Dermis blood vessel endothelial cell (primary cell): ENCODE measurements at regions not wholly inside any gene's neighbourhood (a gene's known extent, or its start where the extent isn't known, plus 50 kb on each side); places are given as distances from the start of the nearest gene placed in this dataset.
"Not testable (repeated sequence)": the region's sequence is repeated elsewhere in the genome, so short reads cannot be mapped to it uniquely, and the experiment has no call there.

Experiments
- DNase-seq: peaks from one replicate; pipeline ENCODE4 v3.0.0; 2010

GRCh38 chr1:119253366-119253765, 112.9 kb upstream of the WARS2 start:
- DNase-seq, result no peak

- DNase-seq, result no peak
These were observed 113.7 kb upstream of the WARS2 start for GRCh38 chr1:119254067-119254720.

DNA sequence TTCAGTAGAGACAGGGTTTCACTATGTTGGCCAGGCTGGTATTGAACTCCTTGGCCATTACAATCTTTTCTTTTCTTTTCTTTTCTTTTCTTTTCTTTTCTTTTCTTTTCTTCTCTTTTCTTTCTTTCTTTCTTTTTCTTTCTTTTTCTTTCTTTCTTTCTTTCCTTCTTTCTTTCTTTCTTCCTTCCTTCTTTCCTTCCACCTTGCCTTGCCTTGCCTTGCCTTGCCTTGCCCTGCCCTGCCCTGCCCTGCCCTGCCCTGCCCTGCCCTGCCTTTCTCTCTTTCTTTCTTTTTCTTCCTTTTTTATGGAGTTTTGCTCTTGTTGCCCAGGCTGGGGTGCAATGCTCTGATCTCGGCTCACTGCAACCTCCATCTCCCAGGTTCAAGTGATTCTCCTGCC, 112.5 kb upstream of the HAO2 start:
- not testable (repeated sequence) for DNase-seq

DNA sequence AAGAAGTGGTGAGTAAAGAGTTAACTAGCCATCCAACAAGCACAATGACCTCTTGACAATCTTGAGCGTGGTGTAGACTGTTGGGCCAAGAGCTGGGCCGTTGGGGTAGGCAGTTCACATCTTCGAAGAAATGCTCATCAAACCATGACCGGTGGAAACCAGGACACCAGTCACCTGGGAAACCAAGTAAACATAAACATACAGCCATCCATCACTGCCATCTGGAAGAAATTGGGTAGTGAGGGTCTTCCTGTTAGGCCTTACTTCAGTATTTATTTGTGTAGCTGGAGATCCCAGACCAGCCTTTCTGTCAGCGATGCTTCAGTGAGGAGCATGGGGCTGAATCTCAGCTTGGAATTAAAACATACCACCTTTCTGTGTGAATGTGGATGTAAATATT, 108.1 kb upstream of the HAO2 start:
- no peak for DNase-seq

- no peak for DNase-seq
These were observed 102.2 kb upstream of the HAO2 start for GRCh38 chr1:119266386-119266785.

GRCh38 chr1:119266858-119267257, 101.7 kb upstream of the HAO2 start:
- DNase-seq, result no peak

DNA sequence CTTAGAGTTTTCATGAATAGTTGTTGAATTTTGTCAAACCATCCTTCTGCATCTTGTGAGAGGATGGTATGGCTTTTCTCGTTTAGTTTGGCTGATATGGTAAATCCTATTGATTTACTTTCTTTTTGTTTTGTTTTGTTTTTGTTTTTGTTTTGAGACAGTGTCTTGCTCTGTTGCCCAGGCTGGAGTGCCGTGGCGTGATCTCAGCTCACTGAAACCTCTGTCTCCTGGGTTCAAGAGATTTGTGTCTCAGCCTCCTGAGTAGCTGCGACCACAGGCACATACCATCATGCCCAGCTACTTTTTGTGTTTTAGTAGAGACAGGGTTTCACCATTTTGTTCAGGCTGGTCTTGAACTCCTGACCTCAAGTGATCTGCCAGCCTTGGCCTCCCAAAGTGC, 101.3 kb upstream of the HAO2 start:
- DNase-seq, result not testable (repeated sequence)

DNA sequence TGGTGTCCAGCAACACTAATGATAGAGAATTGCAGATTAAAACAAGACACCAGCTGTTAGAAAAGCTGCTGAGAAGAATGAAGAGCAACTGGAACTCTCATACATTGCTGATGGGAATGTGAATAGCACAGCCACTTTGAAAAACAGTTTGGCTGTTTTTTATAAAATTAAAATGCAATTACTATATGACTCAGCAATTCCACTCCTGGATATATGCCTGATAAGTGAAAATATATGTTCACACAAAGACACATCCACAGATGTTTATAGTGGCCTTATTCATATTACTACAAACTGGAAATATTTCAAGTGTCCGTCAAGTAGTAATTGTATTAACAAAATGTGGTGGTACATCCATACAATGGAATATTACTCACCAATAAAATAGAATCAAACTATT, 99.7 kb upstream of the HAO2 start:
- DNase-seq, result no peak

- DNase-seq, result peak; percentile 85
These were observed 93.1 kb upstream of the HAO2 start for GRCh38 chr1:119275145-119276134.

DNA sequence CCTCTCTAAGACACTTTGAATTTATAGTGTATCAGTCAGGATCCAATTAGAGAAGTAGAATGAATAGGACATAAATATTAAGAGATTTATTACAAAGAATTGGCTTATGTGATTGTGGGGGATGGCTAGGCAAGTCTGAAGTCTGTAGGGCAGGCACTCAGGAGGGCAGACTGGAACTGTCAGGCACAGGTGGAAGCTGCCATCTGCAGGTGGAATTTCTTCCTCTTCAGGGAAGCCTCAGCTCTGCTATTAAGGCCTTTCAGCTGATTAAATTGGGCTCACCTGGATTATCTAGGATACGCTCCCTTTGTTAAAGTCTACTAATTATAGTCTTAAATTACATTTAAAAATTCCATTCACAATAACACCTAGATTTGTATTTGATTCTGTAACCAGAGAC, 92.0 kb upstream of the HAO2 start:
- no peak for DNase-seq

- DNase-seq, result peak; percentile 89
These were observed 88.9 kb upstream of the HAO2 start for GRCh38 chr1:119279456-119280381.

DNA sequence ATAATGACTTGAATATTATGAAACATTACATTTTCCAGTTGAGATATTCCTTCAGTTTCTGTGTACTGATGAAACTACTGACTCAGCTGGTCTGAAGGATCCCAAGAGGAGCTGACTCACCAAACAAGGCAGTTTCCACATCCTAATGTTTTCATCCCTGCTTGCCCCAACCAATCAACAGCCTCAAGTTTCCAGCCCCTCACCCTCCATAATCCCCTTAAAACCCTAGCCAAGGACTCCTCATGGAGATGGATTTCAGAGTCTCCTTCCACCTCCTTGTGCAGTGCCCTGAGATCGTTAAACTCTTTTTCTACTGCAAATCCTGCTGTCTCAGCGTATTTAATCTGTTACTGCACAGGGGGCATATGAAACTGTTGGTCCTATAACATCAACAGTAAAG, 83.1 kb upstream of the HAO2 start:
- DNase-seq, result no peak

GRCh38 chr1:119286587-119287181, 81.9 kb upstream of the HAO2 start:
- peak; percentile 56 for DNase-seq

- no peak for DNase-seq
These were observed 79.8 kb upstream of the HAO2 start for GRCh38 chr1:119288751-119289150.

- no peak for DNase-seq
These were observed 78.3 kb upstream of the HAO2 start for GRCh38 chr1:119290297-119290696.

DNA sequence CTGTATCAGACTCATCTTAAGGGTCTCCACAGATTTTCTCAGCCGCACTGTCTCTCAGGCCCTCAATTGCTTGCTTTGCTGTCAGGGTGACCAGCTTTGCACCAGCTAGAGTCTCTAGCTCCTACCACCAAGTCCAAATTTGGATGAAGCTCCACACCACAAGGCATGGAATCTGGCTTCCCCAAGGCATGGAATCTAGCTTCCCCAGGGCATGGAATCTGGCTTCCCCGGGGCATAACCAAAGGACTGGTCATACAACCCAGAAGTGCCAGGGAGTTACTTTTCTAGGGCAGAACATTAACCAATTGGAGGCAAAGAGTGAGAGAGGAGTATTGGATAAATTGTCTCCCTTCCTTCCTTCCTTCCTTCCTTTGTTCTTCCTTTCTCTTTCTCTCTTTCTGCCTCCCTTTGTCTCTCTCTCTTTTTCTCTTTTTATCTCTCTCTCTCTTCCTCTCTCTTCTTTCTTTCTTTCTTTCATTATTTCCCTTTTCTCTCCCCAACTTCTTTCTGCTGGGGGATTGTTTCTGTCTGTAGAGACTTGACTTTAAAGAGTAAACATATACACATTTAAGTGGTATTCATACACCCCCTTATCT, 76.9 kb upstream of the HAO2 start:
- no peak for DNase-seq

DNA sequence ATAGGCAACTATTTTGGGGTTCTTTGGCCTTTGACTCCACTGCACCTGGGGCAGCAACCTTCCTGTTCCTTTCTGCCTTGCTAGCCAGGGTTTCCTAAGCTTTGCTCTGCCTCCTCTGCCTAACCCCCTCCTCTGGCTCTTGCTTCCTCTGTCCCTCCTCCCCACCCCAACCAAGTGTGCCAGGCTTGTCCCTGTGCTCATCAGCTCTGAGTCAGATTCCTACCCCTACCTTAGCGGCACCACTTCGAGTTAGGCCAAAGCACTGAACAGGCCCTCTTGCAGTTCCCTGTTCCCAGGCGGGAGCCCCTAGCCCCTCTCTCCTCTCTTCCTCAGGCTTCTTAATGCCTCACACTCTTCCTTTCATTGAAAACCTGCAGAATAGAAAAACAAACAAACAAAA, 74.8 kb upstream of the HAO2 start:
- DNase-seq, result no peak

GRCh38 chr1:119294199-119294598, 74.4 kb upstream of the HAO2 start:
- DNase-seq, result no peak

DNA sequence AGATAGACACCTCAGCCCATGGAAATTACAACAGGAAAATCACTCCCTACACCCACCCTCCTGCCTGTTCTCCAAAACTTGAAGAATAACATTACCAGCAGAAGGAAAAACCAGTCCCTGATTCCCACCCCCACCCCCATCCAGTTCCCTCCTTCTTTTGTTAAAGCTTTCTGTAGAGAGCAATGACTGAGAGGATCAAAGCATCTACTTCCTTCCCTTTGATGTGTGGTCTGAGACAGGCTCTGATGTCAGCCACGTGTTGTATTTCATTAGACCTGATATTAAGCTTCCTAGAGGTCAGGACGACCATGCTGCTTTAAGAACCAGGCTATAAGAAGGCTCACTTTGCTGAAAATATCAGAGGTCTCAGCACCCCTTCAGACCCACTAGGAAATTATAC, 73.9 kb upstream of the HAO2 start:
- DNase-seq, result no peak

GRCh38 chr1:119298687-119299303, 69.8 kb upstream of the HAO2 start:
- DNase-seq, result no peak

GRCh38 chr1:119302011-119302410, 66.6 kb upstream of the HAO2 start:
- DNase-seq, result no peak
